HG03175 (cell line): ENCODE measurements at regions not wholly inside any gene's neighbourhood (a gene's known extent, or its start where the extent isn't known, plus 50 kb on each side); places are given as distances from the start of the nearest gene placed in this dataset.

ENCODE experiments used
- ATAC-seq: cut with Tn5 transposase; IDR thresholded peaks from one replicate; pipeline ENCODE4 v1.9.1; 2021; ENCODE audit warnings: mild to moderate bottlenecking, moderate library complexity; ENCODE audit not compliant: unreplicated experiment

DNA sequence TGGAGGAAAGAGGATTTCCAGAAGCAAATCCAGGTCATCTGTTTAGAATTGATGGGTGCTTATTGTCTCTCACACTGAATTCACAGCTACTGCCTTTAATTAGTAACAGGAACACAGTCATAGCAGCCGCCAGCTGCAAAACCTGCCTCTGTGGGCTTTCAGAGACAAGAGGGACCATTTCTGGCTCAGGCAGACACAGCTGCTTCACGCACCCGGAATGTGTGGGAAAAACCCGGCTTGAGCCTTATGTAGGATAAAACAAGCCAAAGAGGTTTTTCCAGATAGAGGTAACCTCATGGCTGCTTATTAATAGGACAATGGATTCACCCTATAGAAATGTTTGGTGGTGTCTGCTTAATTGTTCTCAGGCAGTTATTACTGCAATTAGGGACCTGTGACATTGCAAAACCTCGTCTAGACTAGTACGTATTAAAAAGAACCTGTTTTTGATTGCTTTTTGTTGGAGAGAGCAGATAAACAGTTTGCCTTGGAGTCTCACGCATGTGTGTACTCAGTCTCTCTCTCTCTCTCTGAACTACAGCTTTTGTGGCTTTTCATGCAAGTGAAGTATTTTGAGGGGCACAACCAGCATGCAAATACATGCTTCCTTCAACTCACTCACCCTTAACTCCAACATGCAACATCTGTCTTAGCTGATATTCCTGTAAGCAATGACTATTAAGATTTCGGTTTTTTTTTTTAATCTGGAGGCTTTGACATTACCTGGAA, 302.7 kb downstream of the PLK2 start:
- no peak for ATAC-seq

DNA sequence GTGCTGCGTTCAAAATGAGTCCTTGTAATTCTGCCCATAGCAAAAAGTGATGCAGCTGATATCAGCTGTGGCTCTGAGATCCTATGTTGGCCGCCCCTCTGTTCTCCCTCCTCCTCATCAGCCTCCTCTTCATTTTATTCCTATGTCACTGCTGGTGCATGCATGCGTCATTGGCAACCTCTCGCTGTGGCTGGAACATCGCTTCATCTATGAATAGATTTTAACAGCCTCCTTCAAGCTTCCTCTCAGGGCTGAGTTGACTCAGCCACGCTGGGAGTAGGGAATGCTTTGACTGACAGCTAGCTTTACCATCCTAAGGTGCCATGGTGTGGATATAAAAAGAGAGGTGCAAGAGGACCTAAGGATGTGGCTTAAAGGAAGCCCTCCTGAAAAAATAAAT, 303.5 kb downstream of the PLK2 start:
- no peak for ATAC-seq

DNA sequence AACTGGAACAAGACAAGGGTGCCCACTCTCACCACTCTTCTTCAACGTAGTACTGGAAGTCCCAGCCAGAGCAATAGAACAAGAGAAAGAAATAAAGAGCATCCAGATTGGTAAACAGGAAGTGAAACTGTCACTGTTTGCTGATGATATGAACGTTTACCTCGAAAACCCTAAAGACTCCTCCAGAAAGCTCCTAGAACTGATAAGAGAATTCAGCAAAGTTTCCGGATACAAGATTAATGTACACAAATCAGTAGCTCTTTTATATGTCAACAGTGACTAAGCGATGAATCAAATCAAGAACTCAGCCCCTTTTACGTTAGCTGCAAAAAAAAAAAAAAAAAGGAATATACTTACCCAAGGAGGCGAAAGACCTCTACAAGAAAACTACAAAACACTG, 306.6 kb downstream of the PLK2 start:
- ATAC-seq = no peak

DNA sequence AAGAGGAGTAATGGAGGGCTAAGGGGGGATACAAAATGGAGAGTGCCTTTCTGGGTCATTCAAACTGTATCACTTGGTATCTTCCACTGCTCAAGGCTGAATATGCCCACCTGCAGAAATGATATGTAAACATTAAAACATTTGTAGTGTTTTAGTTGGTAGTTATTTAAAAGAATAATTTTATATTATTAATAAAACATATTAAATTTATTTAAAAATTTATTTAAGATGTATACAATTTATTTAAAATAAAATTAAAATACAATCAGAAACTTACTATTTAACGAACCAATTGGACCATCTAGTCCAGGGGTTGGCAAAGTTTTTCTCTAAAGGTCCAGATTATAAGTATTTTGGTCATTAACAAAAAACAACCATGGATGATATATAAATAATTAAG, 308.5 kb downstream of the PLK2 start:
- no peak for ATAC-seq

DNA sequence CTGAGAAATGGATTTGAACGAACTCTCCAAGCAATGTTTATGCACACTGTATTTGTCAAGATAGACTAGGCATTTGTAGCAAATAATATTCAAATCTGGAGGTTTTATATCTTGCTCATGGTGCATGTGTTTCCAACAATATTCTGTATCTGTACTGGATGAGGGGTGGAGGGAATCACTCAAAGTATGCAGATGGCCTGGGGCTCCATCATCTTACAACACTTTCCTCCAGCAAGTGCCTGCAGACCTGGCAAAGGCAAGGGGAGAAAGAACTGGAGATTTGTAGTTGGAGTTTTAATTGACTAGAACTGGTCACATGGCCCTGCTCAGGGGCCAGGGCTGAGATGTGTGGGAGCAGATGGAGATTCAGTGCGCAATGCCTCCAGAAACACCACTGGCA, 309.0 kb downstream of the PLK2 start:
- no peak for ATAC-seq

DNA sequence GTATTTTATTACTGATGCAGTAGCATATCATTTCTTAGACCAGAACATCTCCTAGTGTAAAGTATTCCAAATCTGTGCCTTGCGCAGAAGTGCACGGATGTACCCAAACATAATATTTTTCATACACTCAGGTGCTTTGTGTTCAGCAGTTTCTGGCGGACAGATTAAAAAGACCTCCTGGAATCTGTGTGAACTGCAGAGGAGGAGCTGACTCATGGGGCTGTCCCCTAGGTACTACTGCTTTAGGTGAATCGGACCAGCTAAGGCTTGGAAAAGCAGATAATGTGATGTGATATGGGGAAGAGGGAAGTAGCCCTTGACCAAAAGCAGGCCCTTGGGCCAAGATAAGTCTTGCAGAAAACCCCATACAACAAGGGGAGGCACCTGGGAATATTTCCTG, 310.1 kb downstream of the PLK2 start:
- ATAC-seq = no peak

DNA sequence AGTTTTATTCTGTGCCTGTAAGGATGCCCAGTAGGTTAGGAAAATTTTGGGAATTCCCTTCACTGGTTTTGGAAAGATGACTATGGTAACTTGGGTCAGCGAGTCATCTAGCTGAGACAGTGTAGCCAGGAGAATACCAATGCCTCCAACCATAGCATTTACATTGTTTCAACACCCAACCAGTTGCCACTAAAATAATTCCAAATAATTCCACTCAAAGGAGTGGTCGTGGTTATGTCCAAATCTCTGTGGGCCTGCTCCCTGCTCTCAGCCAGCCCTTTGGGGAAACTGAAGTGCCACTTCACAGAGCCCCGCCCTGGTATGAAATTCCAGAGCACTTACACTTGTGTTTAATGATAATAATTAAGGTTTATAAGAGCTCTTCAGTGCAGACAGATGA, 310.5 kb downstream of the PLK2 start:
- ATAC-seq = no peak

DNA sequence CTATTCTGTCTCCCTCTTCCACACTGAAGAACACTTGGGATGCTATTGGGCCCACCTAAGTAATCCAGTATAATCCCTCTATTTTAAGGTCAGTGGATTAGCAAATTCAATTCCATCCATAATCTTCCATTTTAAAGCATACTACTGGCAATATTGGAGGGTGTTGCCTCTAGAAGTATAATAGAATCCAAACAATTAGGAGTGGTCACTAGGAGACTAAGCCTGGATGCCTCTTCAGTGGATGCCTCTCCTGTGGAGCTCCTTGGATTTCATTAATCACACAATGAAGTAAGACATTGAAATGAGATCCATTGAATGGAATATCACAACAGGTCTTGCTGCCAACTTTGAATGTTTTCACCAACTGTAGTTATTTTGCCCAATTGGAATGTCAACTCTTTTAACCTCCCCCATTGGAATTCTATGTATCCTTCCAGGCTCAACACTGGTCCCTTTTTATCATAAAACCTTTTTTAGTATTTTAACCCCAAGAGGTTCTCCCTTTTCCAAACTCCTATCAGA, 311.6 kb downstream of the PLK2 start:
- no peak for ATAC-seq

DNA sequence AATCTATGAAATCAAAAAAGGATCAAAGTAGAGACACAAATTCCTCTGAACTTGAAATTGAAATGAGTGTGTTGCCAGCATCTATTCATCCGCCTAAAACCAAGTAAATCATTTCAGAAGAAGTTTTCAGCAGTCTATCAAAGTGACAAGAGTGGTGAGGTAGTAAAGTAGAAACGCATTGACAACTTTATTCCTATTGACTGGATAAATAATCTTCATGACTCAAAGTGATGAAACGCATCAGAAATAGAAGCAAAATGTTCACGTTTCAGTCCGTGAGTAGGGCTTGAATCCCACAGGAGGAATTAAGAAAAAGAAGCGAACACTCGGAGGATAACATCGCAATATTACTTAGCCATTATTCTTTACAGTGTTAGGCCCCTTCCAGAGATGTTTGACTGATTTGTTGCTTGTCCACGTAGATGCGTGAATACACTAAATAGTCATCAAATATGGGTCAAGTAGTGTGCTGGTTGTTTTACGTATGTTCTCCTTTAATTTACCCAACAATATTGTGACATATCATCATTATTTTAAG, 314.4 kb downstream of the PLK2 start:
- ATAC-seq = no peak

DNA sequence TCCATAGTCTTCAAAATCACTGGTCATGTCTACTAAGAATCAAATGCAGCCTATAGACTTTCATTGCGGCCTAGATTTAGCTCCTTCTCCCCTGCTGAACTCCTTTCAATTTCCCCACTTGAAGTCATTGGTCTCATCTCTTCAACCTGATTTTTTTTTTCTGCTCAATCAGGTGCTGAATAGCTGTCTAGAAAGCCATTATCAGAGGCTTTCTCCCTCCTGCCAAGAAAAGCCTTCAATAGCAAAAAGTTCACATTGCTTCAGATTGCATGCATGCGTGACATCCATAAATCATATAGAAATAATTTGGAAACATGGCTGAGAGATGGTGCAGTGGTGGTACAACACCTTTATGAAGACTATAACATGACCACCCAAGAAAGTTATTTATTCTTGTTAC, 316.2 kb downstream of the PLK2 start:
- ATAC-seq = no peak

DNA sequence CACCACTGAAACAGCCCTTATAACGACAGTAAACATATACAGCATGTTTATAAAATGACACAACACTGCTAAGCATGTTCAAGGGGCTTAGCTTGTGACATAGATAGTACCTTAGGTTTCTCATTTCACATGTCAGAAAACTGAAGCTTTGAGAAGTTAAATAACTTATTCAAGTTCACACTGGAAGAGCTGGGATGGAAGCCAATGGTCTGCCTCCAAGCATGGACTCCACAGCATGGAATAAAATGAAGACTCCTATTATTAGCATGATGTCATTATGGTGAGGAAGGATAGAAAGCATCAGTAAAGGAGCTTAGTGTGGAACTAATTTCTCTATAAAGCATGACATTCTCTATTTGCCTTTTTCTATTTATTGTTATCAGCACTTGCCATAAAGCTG, 316.7 kb downstream of the PLK2 start:
- no peak for ATAC-seq

DNA sequence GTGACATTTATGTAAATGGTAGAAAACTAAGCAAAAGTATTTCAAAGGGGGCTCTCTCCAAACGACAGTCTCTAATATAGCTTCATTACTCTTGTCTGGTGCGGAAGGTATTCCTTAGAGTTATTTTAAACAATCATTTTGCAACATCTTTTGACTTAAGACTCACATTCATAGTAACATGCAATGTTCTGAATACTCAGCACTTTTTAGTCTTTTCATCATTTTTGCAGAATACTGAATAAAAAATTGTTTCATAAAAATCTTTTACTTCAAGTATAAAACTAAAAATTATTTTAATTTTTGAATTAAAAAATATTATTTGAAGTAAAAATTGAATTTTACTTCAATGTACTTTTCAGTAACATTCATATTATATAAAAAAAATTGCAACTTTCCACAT, 321.1 kb downstream of the PLK2 start:
- no peak for ATAC-seq

DNA sequence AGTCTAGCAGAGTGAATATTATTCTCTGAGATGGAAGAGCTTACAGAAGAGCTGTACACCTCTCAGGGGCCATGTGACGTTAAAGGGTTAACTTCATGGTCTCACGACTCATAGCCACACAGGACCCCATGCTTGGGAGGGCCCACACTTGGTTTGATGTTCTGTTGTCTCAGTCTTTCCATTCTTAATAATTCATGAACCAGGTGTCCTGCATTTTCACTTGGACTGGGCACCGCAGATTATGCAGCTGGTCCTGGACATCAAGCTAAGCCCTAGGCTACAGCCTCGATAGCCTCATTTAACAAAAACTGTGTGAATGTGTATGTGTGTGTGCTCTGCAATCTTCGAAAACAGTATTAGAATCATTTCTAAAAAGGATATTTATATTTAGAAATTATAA, 323.5 kb downstream of the PLK2 start:
- ATAC-seq = no peak

DNA sequence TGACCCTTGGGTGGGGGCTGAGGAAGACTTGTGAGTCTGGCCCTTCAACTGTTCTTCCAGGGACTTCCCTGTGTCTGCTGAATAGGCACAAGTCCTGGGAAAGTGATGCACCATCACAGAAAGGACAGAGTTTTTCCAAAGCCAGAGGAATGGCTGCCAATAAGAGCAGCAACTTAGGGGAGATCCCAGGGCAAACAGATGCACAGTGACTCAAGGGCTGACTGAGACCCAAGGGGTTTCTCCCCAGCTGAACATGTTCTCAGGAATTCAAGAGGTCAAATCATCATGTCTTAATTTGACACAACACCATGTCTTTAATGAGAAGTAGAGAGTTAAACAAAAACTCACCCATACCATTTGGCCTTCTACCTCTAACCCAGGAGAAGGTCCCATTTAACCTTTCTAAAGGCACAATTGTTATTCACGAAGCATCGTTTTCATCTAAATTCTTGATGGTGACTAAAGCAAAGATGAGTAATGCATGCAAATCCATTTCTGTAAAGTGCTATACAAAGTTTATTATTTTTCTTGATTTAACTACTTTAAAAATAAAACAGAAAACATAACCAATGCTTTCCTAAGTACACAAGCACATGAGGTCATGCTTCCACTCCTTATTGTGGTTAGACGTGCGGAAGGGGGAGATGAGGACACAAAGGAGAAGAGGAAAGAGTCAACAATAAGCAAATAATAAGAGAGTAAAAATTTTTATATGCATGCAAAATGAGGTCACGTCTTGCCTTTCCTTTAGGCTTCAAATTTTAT, 324.1 kb downstream of the PLK2 start:
- ATAC-seq = no peak

DNA sequence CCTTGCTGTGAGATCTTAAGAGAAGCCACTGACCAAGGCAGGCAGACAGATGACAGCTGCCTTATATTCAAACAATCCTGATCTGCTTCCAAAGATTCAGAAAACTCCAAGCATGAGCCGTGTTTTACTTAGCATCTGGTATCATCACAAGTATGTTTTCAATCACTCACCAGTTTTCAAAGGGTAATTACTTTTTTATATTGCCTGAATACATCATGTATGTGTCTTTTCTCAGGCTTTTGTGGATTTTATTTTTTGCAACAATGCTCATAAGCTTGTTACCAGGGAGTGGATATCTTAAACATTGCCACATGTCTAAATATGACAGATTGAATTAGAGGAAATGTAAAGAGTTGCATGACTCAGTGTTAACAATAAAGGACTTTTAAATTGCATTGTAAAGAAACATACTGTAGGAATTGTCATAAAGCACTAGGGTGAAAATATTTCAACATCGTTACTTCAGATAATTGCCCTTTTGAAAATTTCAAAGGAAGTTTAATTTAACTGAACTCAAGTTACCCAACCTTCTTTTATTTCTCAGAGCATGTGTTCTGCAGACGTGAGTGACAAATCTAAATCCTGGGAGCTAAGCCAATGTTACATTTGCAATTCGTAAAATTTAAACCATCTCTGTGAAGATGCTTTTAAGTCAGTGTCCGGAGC, 326.1 kb downstream of the PLK2 start:
- ATAC-seq = no peak

DNA sequence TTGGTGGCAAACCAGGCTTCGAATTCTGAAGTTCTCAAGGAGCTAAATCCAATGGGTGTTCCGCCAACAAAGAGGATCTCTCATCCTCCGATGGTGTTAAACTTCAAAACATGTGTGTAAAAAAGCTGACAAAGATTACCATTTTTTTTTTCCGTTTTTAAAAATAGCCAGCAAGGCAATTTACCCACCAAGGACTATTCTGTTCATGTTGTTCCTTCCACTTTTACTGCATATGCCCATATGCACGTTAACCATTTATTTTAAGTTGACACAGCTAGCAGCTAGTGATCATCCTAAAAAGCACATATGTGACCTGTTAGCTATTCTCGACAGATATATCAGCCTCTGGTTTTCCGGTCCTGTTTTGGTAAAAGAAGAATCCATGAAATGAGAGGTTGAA, 326.7 kb downstream of the PLK2 start:
- no peak for ATAC-seq

DNA sequence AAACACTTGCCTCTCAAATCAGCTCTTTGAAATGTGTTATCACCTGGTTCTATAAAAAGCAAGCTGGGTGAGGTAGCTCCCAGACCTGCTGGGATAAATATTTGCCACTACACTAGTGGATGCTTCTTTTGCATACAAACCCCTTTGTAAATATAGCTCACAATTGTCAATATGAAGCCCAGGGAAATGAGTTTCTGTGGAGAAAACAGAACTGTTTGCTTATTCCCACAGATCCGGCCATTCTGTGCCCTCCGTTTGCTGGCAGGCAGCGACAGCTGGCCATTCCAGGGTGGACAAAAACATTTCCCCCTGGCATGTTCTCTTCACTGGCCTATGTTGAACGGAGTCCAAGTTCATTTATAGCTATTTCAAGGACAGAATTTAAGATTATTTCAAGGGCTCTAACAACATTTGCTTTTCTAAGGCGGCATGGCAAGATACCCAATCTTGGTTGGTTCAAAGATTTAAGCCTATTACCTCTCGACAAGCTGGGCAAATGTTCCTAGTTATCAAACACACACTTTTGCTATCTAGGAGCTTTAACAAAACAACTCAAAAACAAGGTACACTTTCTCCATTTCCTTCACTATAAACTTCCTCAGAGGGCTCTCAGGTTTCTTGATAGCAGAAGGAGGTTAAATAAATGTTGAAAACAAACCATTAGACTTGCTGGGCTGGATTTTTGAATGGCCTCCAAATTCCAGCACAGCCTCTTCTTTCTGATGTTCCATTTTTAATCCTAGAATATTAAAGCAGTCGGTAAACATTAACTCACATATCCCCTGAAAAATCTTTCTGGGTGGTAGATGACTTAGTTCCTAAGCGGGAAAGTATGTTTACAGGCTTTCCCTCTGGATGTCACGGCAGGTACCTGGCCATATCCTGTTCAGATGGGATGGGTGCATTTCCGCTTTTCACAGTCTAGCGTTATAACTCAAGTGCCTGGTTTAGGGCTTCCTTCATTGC, 332.3 kb downstream of the PLK2 start:
- ATAC-seq = no peak

DNA sequence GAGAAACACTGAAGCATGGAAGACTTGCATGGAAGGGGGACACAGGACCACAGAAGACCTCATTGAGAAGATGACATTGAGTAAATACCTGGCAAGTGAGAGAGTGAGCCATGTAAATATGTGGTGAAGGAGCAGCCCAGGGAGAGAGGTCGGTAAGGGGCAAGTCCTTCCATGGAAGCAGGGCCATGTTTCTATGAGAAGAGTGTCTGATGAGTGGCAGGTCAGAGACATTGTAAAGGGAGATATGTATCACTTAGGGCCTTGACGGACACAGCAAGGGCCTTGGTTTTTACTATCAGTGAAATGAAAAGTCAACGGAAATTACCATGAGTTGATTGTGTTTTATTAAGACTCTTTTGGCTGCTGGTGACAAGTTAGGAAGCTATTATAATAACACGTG, 336.4 kb downstream of the PLK2 start:
- ATAC-seq = no peak

DNA sequence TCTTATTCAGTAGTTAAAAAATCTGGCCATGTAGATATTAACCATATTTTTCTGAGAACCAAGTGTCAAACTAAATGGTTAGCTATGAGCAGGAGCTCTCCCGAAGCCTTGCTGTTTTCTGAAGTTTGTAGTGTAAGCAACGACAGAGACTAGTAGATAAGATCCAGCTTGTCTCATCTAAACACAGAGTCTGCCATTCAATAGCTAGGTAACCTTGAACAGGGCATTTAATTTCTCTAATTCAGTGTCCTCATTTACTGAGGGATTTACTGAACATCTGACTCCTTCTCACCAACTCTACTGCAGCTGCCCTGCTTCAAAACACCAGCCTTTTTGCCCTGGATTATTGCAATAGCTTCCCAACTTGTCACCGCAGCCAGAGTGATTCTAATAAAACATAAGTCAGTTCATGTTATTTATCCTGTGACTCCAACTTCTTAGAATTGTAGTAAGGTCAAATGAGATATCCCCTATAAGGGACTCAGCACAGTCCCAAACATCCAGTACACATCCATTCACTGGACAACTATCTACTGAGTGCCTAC, 337.0 kb downstream of the PLK2 start:
- ATAC-seq = no peak

DNA sequence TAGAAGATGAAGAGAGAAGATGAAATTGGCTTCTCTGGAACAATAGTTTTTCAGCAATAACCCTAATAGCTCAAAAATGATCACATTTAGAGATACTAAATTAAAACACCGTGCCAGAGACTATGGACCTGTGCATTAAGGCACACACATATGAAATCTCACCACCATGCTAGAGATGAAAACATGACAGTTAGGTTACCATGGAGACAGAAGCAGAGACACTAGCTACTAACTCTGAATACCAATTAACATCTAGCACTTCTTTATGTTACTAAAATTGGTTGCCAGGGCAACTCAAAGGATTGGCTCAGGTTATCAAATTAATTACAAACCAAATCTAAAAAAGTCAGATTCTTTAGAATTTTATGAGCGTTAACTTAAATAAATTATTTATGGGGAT, 337.7 kb downstream of the PLK2 start:
- no peak for ATAC-seq
